Lower leg skin (tissue), 4 donors: ENCODE measurements at regions not wholly inside any gene's neighbourhood (a gene's known extent, or its start where the extent isn't known, plus 50 kb on each side); places are given as distances from the start of the nearest gene placed in this dataset.

ENCODE experiments used
- DNase-seq, 2 donors: peaks; one replicate each; pipeline ENCODE4 v3.0.0-alpha.2; 2019; ENCODE audit warnings: low spot score in 2 of 2
- H3K4me3 ChIP-seq: fragments of 200-600 bp; sonication (generic); 2 replicates; pipeline ENCODE4 v1.5.1; 2017; ENCODE audit warnings: mild to moderate bottlenecking, low read depth; ENCODE audit not compliant: poor library complexity, severe bottlenecking
- CTCF ChIP-seq, 3 donors: fragments of 450-650 bp; IDR thresholded peaks; one replicate each; pipeline ENCODE4 v1.5.1; 2016; ENCODE audit warnings: antibody characterized with exemption in 3 of 3, mild to moderate bottlenecking in 3 of 3, moderate library complexity in 2 of 3
- POLR2A ChIP-seq, 2 donors: fragments of 450-650 bp; IDR thresholded peaks; one replicate each; pipeline ENCODE4 v1.6.1; 2016 to 2017; ENCODE audit warnings: antibody characterized with exemption in 2 of 2, mild to moderate bottlenecking in 1 of 2, moderate library complexity in 1 of 2
- WGBS, 2 donors: methylation state at CpG; one replicate each; pipeline ENCODE4 v1.1.5; 2018; 5-methylcytosine and 5-hydroxymethylcytosine counted together
- intact Hi-C: fragments of 100-400 bp; cut with DNase I; formaldehyde crosslinking; loops from one replicate; pipeline ENCODE4 v1.15.0; 2023; ENCODE audit warnings: low total_unique reads

GRCh38 chr7:340979-341694 is 51.2 kb downstream of the FOXL3 start:
- intact Hi-C loops, result no loop called here
- DNase-seq, result no peak
- TF ChIP-seq POLR2A (IDR thresholded peaks at IDR 0.05) (no peak), CTCF (IDR thresholded peaks at IDR 0.05) (no peak)
- H3K4me3 ChIP-seq, result no peak overlapping the region
- WGBS, 2 donors, result 79 to 82% methylated on average over 30 of the region's 30 CpGs

GRCh38 chr7:341841-342638 is 52.1 kb downstream of the FOXL3 start:
- no peak overlapping the region for H3K4me3 ChIP-seq
- intact Hi-C loops, result no loop called here
- TF ChIP-seq CTCF (IDR thresholded peaks at IDR 0.05) (no peak), POLR2A (IDR thresholded peaks at IDR 0.05) (no peak)
- 79% methylated on average over 27 of the region's 27 CpGs for WGBS, 2 donors
- DNase-seq, result no peak

- 88% methylated on average over 10 of the region's 10 CpGs for WGBS, 2 donors
- TF ChIP-seq CTCF (IDR thresholded peaks at IDR 0.05) (no peak), POLR2A (IDR thresholded peaks at IDR 0.05) (no peak)
- intact Hi-C loops, result no loop called here
- no peak for DNase-seq
- H3K4me3 ChIP-seq, result no peak overlapping the region
These were observed 52.8 kb downstream of the FOXL3 start for GRCh38 chr7:342681-343216.

GRCh38 chr7:343227-343822 is 53.4 kb downstream of the FOXL3 start:
- no peak overlapping the region for H3K4me3 ChIP-seq
- no peak for DNase-seq
- TF ChIP-seq CTCF (IDR thresholded peaks at IDR 0.05), result no peak
- TF ChIP-seq POLR2A (IDR thresholded peaks at IDR 0.05), result no peak
- WGBS, 2 donors, result 87 to 89% methylated on average over 20 to 29 of the region's 33 CpGs
- intact Hi-C loops, result no loop called here

- no peak for DNase-seq
- no peak overlapping the region for H3K4me3 ChIP-seq
- WGBS, 2 donors, result 93 to 95% methylated on average over 22 to 24 of the region's 25 CpGs
- TF ChIP-seq CTCF (IDR thresholded peaks at IDR 0.05) (no peak), POLR2A (IDR thresholded peaks at IDR 0.05) (no peak)
- intact Hi-C loops, result no loop called here
These were observed 54.1 kb downstream of the FOXL3 start for GRCh38 chr7:343864-344607.
